GM10266 (cell line): ENCODE measurements at regions not wholly inside any gene's neighbourhood (a gene's known extent, or its start where the extent isn't known, plus 50 kb on each side); places are given as distances from the start of the nearest gene placed in this dataset.

ENCODE experiments used
- DNase-seq: peaks from one replicate; pipeline ENCODE4 v3.0.0; 2012; ENCODE audit errors: extremely low spot score
- CTCF ChIP-seq: IDR thresholded peaks from 2 replicates; pipeline ENCODE4 v1.5.1; 2012; ENCODE audit warnings: mild to moderate bottlenecking, low read depth; ENCODE audit not compliant: control insufficient read depth, insufficient read depth; ENCODE audit errors: missing control alignments

- no peak for DNase-seq
- no peak for TF ChIP-seq CTCF
Measured at GRCh38 chr12:24688601-24689000, 260.3 kb downstream of the BCAT1 start.

GRCh38 chr12:24681570-24681969 lies 267.3 kb downstream of the BCAT1 start:
- no peak for DNase-seq
- TF ChIP-seq CTCF, result no peak

GRCh38 chr12:24679126-24679525 lies 269.8 kb downstream of the BCAT1 start:
- no peak for DNase-seq
- TF ChIP-seq CTCF, result no peak

- DNase-seq, result no peak
- no peak for TF ChIP-seq CTCF
Measured at GRCh38 chr12:24678436-24678835, 270.5 kb downstream of the BCAT1 start.

DNA sequence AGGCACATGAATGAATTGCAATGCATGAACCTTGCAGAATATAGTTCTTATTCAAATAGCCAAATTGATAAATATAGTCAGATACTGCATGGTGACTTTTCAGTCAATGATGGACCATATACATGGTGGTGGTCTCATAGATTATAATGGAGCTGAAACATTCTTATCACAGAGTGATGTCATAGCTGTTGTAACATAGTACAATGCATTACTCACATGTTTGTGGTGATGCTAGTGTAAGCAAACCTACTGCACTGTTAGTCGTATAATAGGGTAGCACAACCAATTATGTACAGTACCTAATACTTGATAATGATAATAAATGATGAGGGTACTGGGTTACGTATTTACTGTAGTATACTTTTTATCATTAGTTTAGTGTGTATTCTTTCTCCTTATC lies 280.3 kb downstream of the BCAT1 start:
- no peak for TF ChIP-seq CTCF
- no peak for DNase-seq

DNA sequence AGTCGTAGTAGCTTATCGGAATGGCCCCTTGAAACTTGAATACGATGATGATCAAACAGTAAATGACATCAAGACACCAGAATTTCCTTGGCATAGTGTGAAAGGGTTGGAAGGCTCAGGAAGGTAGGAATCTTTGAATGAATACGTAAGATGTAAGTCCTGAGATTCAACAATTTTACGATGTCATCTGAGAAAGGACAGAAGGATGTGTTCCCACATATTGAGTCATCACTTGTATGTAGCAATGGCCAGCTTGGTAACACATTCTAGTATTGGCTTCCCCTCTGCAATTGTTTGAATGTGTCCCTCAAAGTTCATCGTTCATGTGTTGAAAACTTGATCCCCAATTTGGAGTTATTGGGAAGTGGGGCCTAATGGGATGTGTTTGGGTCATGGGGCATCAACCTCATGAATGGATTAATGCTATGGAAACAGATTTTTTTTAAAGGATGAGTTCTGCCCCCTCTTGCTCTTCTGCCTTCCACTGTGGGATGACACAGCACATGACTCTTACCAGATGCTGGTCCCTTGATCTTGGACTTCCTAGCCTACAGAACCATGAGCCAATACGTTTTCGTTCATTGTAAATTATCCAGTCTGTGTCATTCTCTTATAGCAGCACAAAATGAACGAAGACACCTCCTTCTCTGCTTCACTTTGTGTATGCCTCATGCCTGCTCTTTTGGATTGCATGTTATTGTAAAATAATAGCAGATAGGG lies 284.6 kb downstream of the BCAT1 start:
- no peak for DNase-seq
- TF ChIP-seq CTCF, result no peak

DNA sequence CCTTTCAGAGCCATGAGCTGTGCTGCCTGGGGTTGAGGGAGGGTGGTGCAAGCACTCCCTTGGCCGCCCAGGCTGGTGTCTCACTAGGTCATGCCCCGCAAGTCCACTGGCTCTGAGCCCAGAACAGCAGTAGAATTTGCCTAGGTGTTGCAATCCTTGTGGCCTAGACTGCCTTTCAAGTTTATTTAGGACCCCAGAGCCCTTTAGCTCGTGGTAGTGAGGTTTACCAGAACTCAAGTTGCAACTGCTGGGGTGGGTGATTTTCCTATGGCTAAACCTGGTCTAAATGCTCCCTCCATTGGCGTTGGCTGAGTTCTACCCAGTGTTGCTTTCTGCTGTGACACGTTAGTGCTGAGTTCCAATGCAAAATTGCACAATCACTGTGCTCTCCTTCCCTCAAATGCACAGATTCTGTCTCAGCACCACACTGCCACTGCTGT lies 287.2 kb downstream of the BCAT1 start:
- TF ChIP-seq CTCF, result no peak
- no peak for DNase-seq
